ENCODE measurements at regions not wholly inside any gene's neighbourhood (a gene's known extent, or its start where the extent isn't known, plus 50 kb on each side); places are given as distances from the start of the nearest gene placed in this dataset.

GRCh38 chr1:168443356-168443755 lies 100.4 kb downstream of the XCL2 start:
- Histone ChIP-seq H3K9me3 (ENCODE audit: control insufficient read depth, low read length) (no peaks in the 10 kb centered on the region), H3K27me3 (replicated peaks; ENCODE audit: control insufficient read depth, insufficient read depth, low read length, poor library complexity, severe bottlenecking) (no peaks in the 10 kb centered on the region), H3K36me3 (ENCODE audit: control insufficient read depth, insufficient read depth, low read length) (no peaks in the 10 kb centered on the region), H3K27ac (ENCODE audit: insufficient read depth, low read length, poor library complexity, severe bottlenecking) (peak overlapping the region; percentile 18), H3K4me1 (ENCODE audit: control insufficient read depth, insufficient read depth, low read length, poor library complexity, severe bottlenecking) (peaks cover 20% of the 10 kb centered on the region), H3K4me3 (ENCODE audit: insufficient read depth, low read depth, low read length, poor library complexity, severe bottlenecking) (no peak overlapping the region)
- DNase-seq: no peak

GRCh38 chr1:168442931-168443330 lies 100.9 kb downstream of the XCL2 start:
- Histone ChIP-seq H3K4me3 (ENCODE audit: insufficient read depth, low read depth, low read length, poor library complexity, severe bottlenecking) (no peak overlapping the region), H3K27me3 (replicated peaks; ENCODE audit: control insufficient read depth, insufficient read depth, low read length, poor library complexity, severe bottlenecking) (no peaks in the 10 kb centered on the region), H3K36me3 (ENCODE audit: control insufficient read depth, insufficient read depth, low read length) (no peaks in the 10 kb centered on the region), H3K9me3 (ENCODE audit: control insufficient read depth, low read length) (no peaks in the 10 kb centered on the region), H3K27ac (ENCODE audit: insufficient read depth, low read length, poor library complexity, severe bottlenecking) (no peak overlapping the region), H3K4me1 (ENCODE audit: control insufficient read depth, insufficient read depth, low read length, poor library complexity, severe bottlenecking) (peaks cover 20% of the 10 kb centered on the region)
- DNase-seq: no peak

- no peak overlapping the region for H3K27ac ChIP-seq (ENCODE audit: insufficient read depth, low read length, poor library complexity, severe bottlenecking)
- no peaks in the 10 kb centered on the region for H3K36me3 ChIP-seq (ENCODE audit: control insufficient read depth, insufficient read depth, low read length)
- no peak for DNase-seq
- H3K27me3 ChIP-seq (replicated peaks; ENCODE audit: control insufficient read depth, insufficient read depth, low read length, poor library complexity, severe bottlenecking): no peaks in the 10 kb centered on the region
- peaks cover 20% of the 10 kb centered on the region for H3K4me1 ChIP-seq (ENCODE audit: control insufficient read depth, insufficient read depth, low read length, poor library complexity, severe bottlenecking)
- H3K9me3 ChIP-seq (ENCODE audit: control insufficient read depth, low read length): no peaks in the 10 kb centered on the region
- H3K4me3 ChIP-seq (ENCODE audit: insufficient read depth, low read depth, low read length, poor library complexity, severe bottlenecking): no peak overlapping the region
Measured at GRCh38 chr1:168441745-168442144, 102.1 kb downstream of the XCL2 start.

DNA sequence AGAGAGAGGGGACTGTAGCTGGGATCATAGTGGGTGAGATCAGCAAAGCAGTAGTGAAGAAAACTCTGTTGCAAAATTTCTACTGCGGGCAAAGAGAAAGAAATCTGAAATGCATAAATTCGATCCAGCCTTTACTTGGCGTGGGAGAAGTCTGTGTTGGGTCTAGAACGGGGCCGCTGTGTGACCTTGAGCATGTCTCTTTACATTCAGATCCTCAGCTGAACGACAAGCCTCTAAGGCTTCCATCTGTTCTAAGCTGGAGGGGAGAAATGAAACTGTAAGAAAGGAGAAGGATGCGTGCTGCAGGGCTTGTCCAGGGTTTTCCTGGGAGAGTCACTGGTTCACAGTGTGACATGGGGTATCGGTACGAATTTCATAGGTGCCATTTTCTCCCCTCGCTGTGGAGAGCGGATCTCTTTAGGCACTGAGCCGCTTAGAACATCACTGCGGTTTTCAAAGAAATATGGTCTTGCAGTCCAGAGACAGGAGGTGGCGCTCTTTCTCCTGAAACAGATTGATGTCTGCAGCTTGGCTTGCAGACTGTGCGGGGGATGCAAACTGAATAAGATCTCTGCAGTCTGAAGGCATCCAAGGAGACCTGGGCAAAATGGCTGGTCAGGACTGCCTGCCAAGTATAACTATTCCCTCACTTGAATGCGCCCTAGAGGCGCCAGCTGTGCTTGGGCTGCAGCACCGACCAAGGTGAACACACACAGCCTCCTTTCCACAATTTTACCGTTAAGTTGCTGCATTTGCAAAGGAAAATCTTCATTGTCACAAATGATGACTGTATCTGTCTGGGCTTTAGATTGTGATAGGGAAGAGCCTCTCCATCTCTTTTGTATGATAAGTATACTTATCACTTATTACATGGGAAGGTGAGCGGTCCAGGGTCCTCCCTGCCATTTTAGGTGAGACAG lies 104.1 kb downstream of the XCL2 start:
- Histone ChIP-seq H3K9me3 (ENCODE audit: control insufficient read depth, low read length) (no peaks in the 10 kb centered on the region), H3K4me3 (ENCODE audit: insufficient read depth, low read depth, low read length, poor library complexity, severe bottlenecking) (peak overlapping the region; percentile 14), H3K27ac (ENCODE audit: insufficient read depth, low read length, poor library complexity, severe bottlenecking) (no peak overlapping the region), H3K36me3 (ENCODE audit: control insufficient read depth, insufficient read depth, low read length) (no peaks in the 10 kb centered on the region), H3K4me1 (ENCODE audit: control insufficient read depth, insufficient read depth, low read length, poor library complexity, severe bottlenecking) (peaks cover 20% of the 10 kb centered on the region), H3K27me3 (replicated peaks; ENCODE audit: control insufficient read depth, insufficient read depth, low read length, poor library complexity, severe bottlenecking) (no peaks in the 10 kb centered on the region)
- peak; percentile 52 to 67 (median 57) for DNase-seq

DNA sequence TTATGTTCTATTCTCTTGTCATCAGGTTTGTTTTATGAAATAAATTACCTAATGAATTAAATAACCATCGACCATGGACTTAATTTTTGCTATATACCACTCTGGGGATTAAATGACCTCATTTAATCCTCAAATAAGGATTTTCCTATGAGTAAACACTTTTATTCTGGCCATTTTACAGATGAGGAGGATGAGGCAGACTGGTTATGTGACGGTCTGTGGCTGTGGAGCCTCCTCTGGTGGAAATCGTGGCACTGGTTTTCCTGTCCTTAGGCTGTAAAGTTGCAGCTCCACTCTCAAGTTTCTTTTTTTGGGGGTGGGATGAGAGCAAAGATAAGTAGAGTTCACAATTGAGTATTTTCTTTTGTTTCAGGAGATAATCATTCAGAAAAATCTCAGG lies 105.2 kb downstream of the XCL2 start:
- no peak for DNase-seq
- peaks cover 14% of the 10 kb centered on the region for H3K4me1 ChIP-seq (ENCODE audit: control insufficient read depth, insufficient read depth, low read length, poor library complexity, severe bottlenecking)
- no peaks in the 10 kb centered on the region for H3K27me3 ChIP-seq (replicated peaks; ENCODE audit: control insufficient read depth, insufficient read depth, low read length, poor library complexity, severe bottlenecking)

GRCh38 chr1:168437821-168438220 lies 106.0 kb downstream of the XCL2 start:
- Histone ChIP-seq H3K9me3 (ENCODE audit: control insufficient read depth, low read length) (no peaks in the 10 kb centered on the region), H3K36me3 (ENCODE audit: control insufficient read depth, insufficient read depth, low read length) (no peaks in the 10 kb centered on the region), H3K27me3 (replicated peaks; ENCODE audit: control insufficient read depth, insufficient read depth, low read length, poor library complexity, severe bottlenecking) (no peaks in the 10 kb centered on the region), H3K4me1 (ENCODE audit: control insufficient read depth, insufficient read depth, low read length, poor library complexity, severe bottlenecking) (peaks cover 9% of the 10 kb centered on the region), H3K4me3 (ENCODE audit: insufficient read depth, low read depth, low read length, poor library complexity, severe bottlenecking) (no peak overlapping the region), H3K27ac (ENCODE audit: insufficient read depth, low read length, poor library complexity, severe bottlenecking) (no peak overlapping the region)
- DNase-seq: no peak

More for the DNA sequence above, 105.2 kb downstream of the XCL2 start:
- Histone ChIP-seq H3K27ac (ENCODE audit: insufficient read depth, low read length, poor library complexity, severe bottlenecking) (no peak overlapping the region), H3K4me3 (ENCODE audit: insufficient read depth, low read depth, low read length, poor library complexity, severe bottlenecking) (no peak overlapping the region), H3K36me3 (ENCODE audit: control insufficient read depth, insufficient read depth, low read length) (no peaks in the 10 kb centered on the region), H3K9me3 (ENCODE audit: control insufficient read depth, low read length) (no peaks in the 10 kb centered on the region)

DNA sequence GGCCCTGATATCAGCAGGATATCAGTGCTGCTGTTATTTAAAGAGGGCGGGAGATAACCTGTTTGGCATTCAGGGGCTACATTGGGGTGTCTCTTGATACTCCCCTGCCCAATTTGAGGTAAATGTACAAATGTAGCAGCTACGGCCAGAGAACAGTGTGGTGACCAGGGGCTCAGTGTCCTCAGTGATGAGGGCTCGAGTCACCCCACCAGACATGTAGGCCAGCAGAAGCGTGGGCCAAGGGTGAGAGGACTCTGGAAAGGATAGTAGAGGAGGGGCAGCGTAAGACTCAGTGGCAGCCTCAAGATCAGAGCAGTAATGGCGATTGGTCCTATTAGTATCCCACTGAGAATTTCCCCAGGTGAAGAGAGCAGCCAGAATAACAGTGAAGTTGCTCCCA lies 108.4 kb downstream of the XCL2 start:
- Histone ChIP-seq H3K27ac (ENCODE audit: insufficient read depth, low read length, poor library complexity, severe bottlenecking) (no peak overlapping the region), H3K9me3 (ENCODE audit: control insufficient read depth, low read length) (no peaks in the 10 kb centered on the region), H3K4me3 (ENCODE audit: insufficient read depth, low read depth, low read length, poor library complexity, severe bottlenecking) (no peak overlapping the region), H3K4me1 (ENCODE audit: control insufficient read depth, insufficient read depth, low read length, poor library complexity, severe bottlenecking) (peaks cover 9% of the 10 kb centered on the region), H3K36me3 (ENCODE audit: control insufficient read depth, insufficient read depth, low read length) (no peaks in the 10 kb centered on the region), H3K27me3 (replicated peaks; ENCODE audit: control insufficient read depth, insufficient read depth, low read length, poor library complexity, severe bottlenecking) (no peaks in the 10 kb centered on the region)
- DNase-seq: no peak

GRCh38 chr1:168433238-168433637 lies 110.6 kb downstream of the XCL2 start:
- H3K27me3 ChIP-seq (replicated peaks; ENCODE audit: control insufficient read depth, insufficient read depth, low read length, poor library complexity, severe bottlenecking): no peaks in the 10 kb centered on the region
- no peak overlapping the region for H3K4me3 ChIP-seq (ENCODE audit: insufficient read depth, low read depth, low read length, poor library complexity, severe bottlenecking)
- H3K36me3 ChIP-seq (ENCODE audit: control insufficient read depth, insufficient read depth, low read length): no peaks in the 10 kb centered on the region
- no peak overlapping the region for H3K27ac ChIP-seq (ENCODE audit: insufficient read depth, low read length, poor library complexity, severe bottlenecking)
- DNase-seq: no peak
- H3K9me3 ChIP-seq (ENCODE audit: control insufficient read depth, low read length): no peaks in the 10 kb centered on the region
- H3K4me1 ChIP-seq (ENCODE audit: control insufficient read depth, insufficient read depth, low read length, poor library complexity, severe bottlenecking): no peaks in the 10 kb centered on the region

GRCh38 chr1:168431882-168432281 lies 111.9 kb downstream of the XCL2 start:
- no peaks in the 10 kb centered on the region for H3K27me3 ChIP-seq (replicated peaks; ENCODE audit: control insufficient read depth, insufficient read depth, low read length, poor library complexity, severe bottlenecking)
- no peak overlapping the region for H3K27ac ChIP-seq (ENCODE audit: insufficient read depth, low read length, poor library complexity, severe bottlenecking)
- no peaks in the 10 kb centered on the region for H3K4me1 ChIP-seq (ENCODE audit: control insufficient read depth, insufficient read depth, low read length, poor library complexity, severe bottlenecking)
- H3K9me3 ChIP-seq (ENCODE audit: control insufficient read depth, low read length): no peaks in the 10 kb centered on the region
- no peak for DNase-seq
- no peak overlapping the region for H3K4me3 ChIP-seq (ENCODE audit: insufficient read depth, low read depth, low read length, poor library complexity, severe bottlenecking)
- no peaks in the 10 kb centered on the region for H3K36me3 ChIP-seq (ENCODE audit: control insufficient read depth, insufficient read depth, low read length)

DNA sequence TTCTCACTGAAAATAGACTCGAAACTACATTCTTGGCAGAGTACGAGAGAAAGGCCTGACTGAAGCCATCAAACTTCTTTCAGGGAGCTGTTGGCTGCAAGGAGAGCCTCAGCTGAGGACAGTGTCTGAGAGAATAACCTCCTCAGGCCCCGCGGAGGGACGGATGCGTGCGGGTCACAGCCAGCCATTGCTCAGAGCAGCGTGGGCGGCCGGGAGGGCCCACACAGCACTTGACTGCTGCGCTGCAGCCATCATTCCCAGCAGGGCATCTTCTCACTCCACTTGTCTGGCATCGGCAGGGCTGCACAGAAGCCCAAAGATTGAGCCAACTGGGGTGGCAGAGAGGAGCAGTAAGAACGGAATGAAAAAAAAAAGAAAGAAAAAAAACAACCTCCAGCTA lies 113.5 kb downstream of the XCL2 start:
- Histone ChIP-seq H3K36me3 (ENCODE audit: control insufficient read depth, insufficient read depth, low read length) (no peaks in the 10 kb centered on the region), H3K4me3 (ENCODE audit: insufficient read depth, low read depth, low read length, poor library complexity, severe bottlenecking) (no peak overlapping the region), H3K9me3 (ENCODE audit: control insufficient read depth, low read length) (no peaks in the 10 kb centered on the region), H3K27me3 (replicated peaks; ENCODE audit: control insufficient read depth, insufficient read depth, low read length, poor library complexity, severe bottlenecking) (no peaks in the 10 kb centered on the region), H3K27ac (ENCODE audit: insufficient read depth, low read length, poor library complexity, severe bottlenecking) (no peak overlapping the region), H3K4me1 (ENCODE audit: control insufficient read depth, insufficient read depth, low read length, poor library complexity, severe bottlenecking) (no peaks in the 10 kb centered on the region)
- DNase-seq: no peak
